Stimulated activated CD4-positive, alpha-beta T cell treated with anti-CD3 and anti-CD28 coated beads, Interleukin-12 subunit alpha, Interleukin-12 subunit beta, amount 100 ng/mL, for 48 hours (primary cell): ENCODE measurements at regions not wholly inside any gene's neighbourhood (a gene's known extent, or its start where the extent isn't known, plus 50 kb on each side); places are given as distances from the start of the nearest gene placed in this dataset.

Experiments used
- DNase-seq, 3 donors: peaks; one replicate each; pipeline ENCODE4 v3.0.0-alpha.2; 2020; ENCODE audit warnings: low read depth in 2 of 3, low spot score in 1 of 3

- no peak for DNase-seq
Measured at GRCh38 chr1:219279017-219279770, 105.5 kb downstream of the LYPLAL1 start.

DNA sequence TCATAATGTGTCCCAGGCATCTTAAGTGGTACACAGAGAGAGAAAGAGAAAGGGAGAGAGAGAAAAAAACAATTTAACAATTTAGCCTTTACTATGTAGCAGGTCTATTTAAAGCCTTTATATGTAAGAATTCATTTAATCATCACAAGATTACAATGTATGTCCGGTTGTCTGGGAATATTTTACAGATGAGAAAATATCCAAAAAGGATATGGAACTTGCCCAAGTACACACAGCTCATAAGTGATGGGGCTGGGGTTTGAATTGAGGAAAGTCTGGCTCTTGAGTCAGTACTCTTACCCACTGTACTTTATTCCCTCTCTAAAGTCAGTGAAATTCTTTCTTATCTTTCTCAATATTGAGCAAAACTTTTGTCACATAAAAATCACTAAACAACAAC lies 104.6 kb downstream of the LYPLAL1 start:
- DNase-seq = no peak

GRCh38 chr1:219277304-219278105 lies 103.8 kb downstream of the LYPLAL1 start:
- no peak for DNase-seq

GRCh38 chr1:219276049-219276738 lies 102.5 kb downstream of the LYPLAL1 start:
- no peak for DNase-seq

DNA sequence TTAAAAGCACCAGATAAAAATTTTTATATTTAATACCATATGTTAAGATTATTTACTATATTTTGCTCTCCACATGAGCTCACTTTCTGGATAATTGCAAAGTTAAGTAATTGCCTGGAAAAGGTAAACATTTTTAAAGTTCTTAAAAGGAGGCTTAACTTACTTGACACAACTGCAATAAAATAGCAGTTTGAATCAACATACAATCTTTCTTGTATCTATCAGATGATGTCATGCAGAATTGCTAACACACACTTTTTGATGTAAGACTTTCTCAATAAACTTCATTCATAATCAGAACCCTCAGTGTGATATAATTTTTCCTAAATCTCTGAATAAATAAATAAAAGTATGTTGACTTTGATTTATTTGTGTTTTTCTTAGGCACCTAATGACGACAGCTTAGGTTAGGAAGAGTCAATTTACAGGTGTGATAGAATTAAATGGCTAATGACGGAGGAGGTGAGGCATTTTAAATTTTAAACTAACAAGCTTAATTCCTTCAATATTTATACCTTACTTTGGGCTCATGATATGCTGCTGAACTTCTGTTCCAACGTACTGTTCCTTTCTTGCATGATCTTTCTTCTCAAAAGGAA lies 99.5 kb downstream of the LYPLAL1 start:
- DNase-seq = no peak

DNA sequence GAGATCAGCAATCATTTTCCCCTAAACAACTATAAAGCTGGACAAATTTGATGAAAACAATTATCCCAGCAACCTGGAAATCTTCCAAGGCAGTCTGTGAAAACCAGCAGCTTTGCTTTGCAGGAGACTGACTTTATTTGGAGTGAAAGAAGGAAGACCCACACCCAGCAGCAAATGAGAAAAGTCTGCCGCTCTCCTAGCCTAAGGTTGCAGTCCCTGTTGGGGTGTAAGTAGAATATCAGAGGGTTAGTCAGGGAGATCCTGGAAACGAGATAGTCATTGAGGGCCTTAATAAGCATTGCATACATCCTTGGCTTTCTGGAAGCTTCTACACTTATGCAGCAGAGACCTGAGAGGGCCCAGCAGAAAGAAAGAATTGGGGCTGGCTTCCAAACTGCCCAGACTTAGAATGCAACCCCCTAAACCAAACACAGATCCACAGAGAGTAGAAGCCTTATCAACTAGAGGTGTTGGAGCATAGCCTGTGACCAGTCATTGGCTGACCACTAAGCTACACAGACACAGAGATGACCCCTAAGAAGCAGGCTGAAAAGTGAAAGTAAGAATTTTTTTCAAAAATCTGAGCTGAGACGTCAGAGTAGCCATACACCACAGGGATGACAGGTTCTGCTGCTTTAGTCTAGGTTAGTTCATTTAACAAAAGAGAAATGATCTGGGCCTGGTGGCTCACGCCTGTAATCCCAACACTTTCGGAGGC lies 98.3 kb downstream of the LYPLAL1 start:
- DNase-seq = no peak

- no peak for DNase-seq
Measured at GRCh38 chr1:219269171-219269570, 95.5 kb downstream of the LYPLAL1 start.

DNA sequence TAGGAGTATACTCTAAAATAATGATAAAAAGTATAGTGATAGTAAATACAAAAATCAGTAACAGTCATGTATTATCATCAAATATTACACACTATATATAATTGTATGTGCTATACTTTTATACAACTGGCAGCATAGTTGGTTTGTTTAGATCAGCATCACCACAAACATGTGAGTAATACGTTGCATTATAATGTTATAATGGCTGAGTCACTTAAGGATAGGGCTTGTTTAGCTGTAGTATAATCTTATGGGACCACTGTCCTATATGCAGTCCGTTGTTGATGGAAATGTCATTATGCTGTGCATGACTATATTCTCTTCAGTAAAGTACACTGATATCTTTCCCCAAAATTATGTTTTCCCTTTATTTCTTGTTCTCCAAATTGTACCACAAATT lies 92.8 kb downstream of the LYPLAL1 start:
- no peak for DNase-seq

DNA sequence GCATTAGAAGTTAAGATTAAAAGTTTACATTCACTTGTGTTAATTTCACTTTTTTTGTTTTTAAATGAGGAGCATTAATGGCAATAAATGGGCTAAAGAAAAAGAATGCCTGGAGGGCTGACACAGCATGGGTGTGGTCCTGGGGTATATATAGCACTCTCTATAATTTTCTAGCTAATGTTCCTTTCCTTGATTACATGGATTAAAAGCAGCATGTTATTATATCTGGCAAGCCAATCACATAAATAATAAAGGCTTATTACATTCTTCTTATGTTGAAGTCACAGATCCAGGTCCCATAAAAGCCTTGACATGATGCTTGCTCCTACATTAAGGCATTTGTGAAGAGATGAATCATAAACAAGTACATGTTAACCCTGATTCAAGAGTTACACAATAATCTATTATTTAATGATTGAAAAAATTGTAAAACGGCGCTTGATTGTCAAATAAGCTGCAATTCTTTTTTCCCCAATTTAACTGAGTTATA lies 91.4 kb downstream of the LYPLAL1 start:
- no peak for DNase-seq

- no peak for DNase-seq
Measured at GRCh38 chr1:219264561-219264960, 90.9 kb downstream of the LYPLAL1 start.
